ENCODE measurements at regions not wholly inside any gene's neighbourhood (a gene's known extent, or its start where the extent isn't known, plus 50 kb on each side); places are given as distances from the start of the nearest gene placed in this dataset.

DNA sequence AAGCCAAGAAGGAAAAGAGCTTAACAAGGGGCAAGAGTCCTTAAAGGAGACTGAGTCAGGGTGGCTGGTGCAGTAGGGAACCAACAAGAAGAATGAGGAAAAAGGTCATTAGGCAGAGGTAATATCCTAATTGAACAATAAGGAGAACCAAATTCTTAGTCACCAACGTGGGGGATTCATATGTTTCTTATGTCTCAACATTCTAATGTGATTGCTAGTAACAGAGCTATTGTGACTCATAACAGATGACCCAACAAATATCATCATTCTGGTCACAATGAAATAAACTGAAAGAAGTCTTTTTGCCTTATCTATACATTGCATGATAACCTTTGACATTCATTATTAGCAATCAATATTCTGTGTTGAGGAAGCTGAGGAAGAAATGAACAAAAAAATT is 101.6 kb downstream of the RAP2A start:
- TF ChIP-seq YY1 (IDR thresholded peaks at IDR 0.05; ENCODE audit: insufficient read depth, insufficient read length) (no peak), ZNF274 (IDR thresholded peaks at IDR 0.05; ENCODE audit: low read depth, low read length) (no peak)

Data from NT2/D1 (cell line).